SKM-1 treated with dmso at 0.1 percent for 144 hours (cell line): ENCODE measurements at regions not wholly inside any gene's neighbourhood (a gene's known extent, or its start where the extent isn't known, plus 50 kb on each side); places are given as distances from the start of the nearest gene placed in this dataset.

Experiments used
- DNase-seq: peaks from one replicate; lab custom pipeline; 2025; ENCODE audit not compliant: unreplicated experiment; lab: John Stamatoyannopoulos, UW

- no peak for DNase-seq
These were observed 166.1 kb upstream of the ZC3H12A start for GRCh38 chr1:37308031-37308960.

GRCh38 chr1:37309574-37309973 lies 164.8 kb upstream of the ZC3H12A start:
- no peak for DNase-seq

- DNase-seq = no peak
These were observed 164.3 kb upstream of the ZC3H12A start for GRCh38 chr1:37310064-37310463.

GRCh38 chr1:37315371-37315846 lies 159.0 kb upstream of the ZC3H12A start:
- no peak for DNase-seq

GRCh38 chr1:37317870-37318467 lies 156.4 kb upstream of the ZC3H12A start:
- DNase-seq = no peak

GRCh38 chr1:37318490-37318889 lies 155.9 kb upstream of the ZC3H12A start:
- DNase-seq = no peak

GRCh38 chr1:37319284-37319683 lies 155.1 kb upstream of the ZC3H12A start:
- no peak for DNase-seq

- DNase-seq = peak; percentile 32
These were observed 150.6 kb upstream of the ZC3H12A start for GRCh38 chr1:37323486-37324377.

GRCh38 chr1:37325010-37325409 lies 149.4 kb upstream of the ZC3H12A start:
- DNase-seq = no peak

- no peak for DNase-seq
These were observed 148.6 kb upstream of the ZC3H12A start for GRCh38 chr1:37325509-37326437.

- no peak for DNase-seq
These were observed 142.3 kb upstream of the ZC3H12A start for GRCh38 chr1:37332126-37332525.

- DNase-seq = no peak
These were observed 135.7 kb upstream of the ZC3H12A start for GRCh38 chr1:37338658-37339057.

GRCh38 chr1:37342736-37343135 lies 131.6 kb upstream of the ZC3H12A start:
- no peak for DNase-seq

- no peak for DNase-seq
These were observed 127.2 kb upstream of the ZC3H12A start for GRCh38 chr1:37347104-37347649.

GRCh38 chr1:37353871-37354270 lies 120.5 kb upstream of the ZC3H12A start:
- DNase-seq = no peak

- DNase-seq = no peak
These were observed 119.3 kb upstream of the ZC3H12A start for GRCh38 chr1:37354876-37355650.

- DNase-seq = no peak
These were observed 115.4 kb upstream of the ZC3H12A start for GRCh38 chr1:37358992-37359391.

GRCh38 chr1:37360011-37360410 lies 114.4 kb upstream of the ZC3H12A start:
- DNase-seq = no peak
